Mesothelial cell of epicardium (in vitro differentiated cells): ENCODE measurements at regions not wholly inside any gene's neighbourhood (a gene's known extent, or its start where the extent isn't known, plus 50 kb on each side); places are given as distances from the start of the nearest gene placed in this dataset.

ENCODE experiments used
- DNase-seq, 2 experiments: peaks; one replicate each; pipeline ENCODE4 v3.0.0; 2021; ENCODE audit warnings: low spot score in 2 of 2; ENCODE audit not compliant: unreplicated experiment in 2 of 2
- H3K27ac Mint-ChIP-seq: 2 replicates; pipeline ENCODE4 v1.8.0; 2021; ENCODE audit warnings: mixed read lengths
- H3K27me3 Mint-ChIP-seq: 2 replicates; pipeline ENCODE4 v1.8.0; 2021; ENCODE audit warnings: low read depth, mixed read lengths
- H3K36me3 Mint-ChIP-seq: 2 replicates; pipeline ENCODE4 v1.8.0; 2021; ENCODE audit warnings: mixed read lengths
- H3K4me1 Mint-ChIP-seq: 2 replicates; pipeline ENCODE4 v1.8.0; 2021; ENCODE audit warnings: mixed read lengths
- H3K4me3 Mint-ChIP-seq: 2 replicates; pipeline ENCODE4 v1.8.0; 2021; ENCODE audit warnings: mild to moderate bottlenecking, moderate library complexity, mixed read lengths
- H3K9me3 Mint-ChIP-seq: 2 replicates; pipeline ENCODE4 v1.8.0; 2021; ENCODE audit warnings: mixed read lengths
- TF ChIP-seq, protein P1 (sequence below): fragments of 200-600 bp; sonication (generic); IDR thresholded peaks from one replicate; pipeline ENCODE4 v1.5.0; 2021; ENCODE audit warnings: antibody characterized with exemption; ENCODE audit not compliant: unreplicated experiment

DNA sequence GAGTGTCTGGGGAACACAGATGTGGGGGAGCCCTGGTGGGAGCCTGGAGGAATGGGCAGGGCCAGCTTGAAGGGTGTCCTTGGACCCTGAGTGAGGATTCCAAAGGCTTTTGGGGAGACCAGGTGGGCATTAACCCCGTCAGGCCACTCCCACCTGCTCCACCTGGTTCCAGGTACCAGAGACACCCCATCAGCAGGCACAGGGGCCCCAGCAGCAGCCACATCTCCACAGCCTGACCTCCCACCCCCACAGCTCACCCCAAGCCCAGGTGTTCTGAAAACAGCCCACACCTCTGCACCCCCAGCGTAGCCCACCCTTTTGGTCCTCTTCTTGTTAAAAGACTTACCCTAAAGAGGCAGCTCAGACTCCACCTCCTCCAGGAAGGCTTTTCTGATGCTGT lies 102.1 kb upstream of the PRR20G start:
- H3K4me3 Mint-ChIP-seq, result no peak overlapping the region
- H3K27ac Mint-ChIP-seq, result no peak overlapping the region

DNA sequence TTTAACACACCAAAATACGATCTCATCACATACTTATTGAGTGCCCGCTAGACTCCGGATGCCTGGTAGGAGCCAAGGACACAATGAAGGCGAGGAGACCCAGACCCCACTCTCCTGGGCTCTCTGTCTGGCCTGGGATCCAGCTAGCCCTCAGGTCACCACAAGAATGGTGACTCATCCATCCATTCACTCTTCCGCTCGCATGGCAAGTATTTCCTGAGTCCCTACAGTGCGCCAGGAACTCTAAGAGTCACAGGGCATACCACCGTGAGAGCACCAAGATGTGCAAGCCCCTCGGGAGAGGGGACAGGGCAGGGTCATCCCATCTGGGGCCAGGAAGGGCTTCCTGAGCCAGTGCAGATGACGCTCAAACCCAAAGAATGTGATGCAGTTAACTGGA lies 101.6 kb upstream of the PRR20G start:
- peaks cover 48% of the 10 kb centered on the region for H3K27me3 Mint-ChIP-seq
- H3K4me1 Mint-ChIP-seq, result no peaks in the 10 kb centered on the region
- H3K36me3 Mint-ChIP-seq, result no peaks in the 10 kb centered on the region
- no peaks in the 10 kb centered on the region for H3K9me3 Mint-ChIP-seq
- no peak overlapping the region for H3K27ac Mint-ChIP-seq
- DNase-seq, result no peak
- no peak overlapping the region for H3K4me3 Mint-ChIP-seq
- TF ChIP-seq, protein P1, sequence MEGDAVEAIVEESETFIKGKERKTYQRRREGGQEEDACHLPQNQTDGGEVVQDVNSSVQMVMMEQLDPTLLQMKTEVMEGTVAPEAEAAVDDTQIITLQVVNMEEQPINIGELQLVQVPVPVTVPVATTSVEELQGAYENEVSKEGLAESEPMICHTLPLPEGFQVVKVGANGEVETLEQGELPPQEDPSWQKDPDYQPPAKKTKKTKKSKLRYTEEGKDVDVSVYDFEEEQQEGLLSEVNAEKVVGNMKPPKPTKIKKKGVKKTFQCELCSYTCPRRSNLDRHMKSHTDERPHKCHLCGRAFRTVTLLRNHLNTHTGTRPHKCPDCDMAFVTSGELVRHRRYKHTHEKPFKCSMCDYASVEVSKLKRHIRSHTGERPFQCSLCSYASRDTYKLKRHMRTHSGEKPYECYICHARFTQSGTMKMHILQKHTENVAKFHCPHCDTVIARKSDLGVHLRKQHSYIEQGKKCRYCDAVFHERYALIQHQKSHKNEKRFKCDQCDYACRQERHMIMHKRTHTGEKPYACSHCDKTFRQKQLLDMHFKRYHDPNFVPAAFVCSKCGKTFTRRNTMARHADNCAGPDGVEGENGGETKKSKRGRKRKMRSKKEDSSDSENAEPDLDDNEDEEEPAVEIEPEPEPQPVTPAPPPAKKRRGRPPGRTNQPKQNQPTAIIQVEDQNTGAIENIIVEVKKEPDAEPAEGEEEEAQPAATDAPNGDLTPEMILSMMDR, result no peak

More for the DNA sequence above, 102.1 kb upstream of the PRR20G start:
- peaks cover 49% of the 10 kb centered on the region for H3K27me3 Mint-ChIP-seq
- H3K9me3 Mint-ChIP-seq, result no peaks in the 10 kb centered on the region
- no peak for DNase-seq
- H3K36me3 Mint-ChIP-seq, result no peaks in the 10 kb centered on the region
- H3K4me1 Mint-ChIP-seq, result no peaks in the 10 kb centered on the region
- TF ChIP-seq, protein P1, result no peak

DNA sequence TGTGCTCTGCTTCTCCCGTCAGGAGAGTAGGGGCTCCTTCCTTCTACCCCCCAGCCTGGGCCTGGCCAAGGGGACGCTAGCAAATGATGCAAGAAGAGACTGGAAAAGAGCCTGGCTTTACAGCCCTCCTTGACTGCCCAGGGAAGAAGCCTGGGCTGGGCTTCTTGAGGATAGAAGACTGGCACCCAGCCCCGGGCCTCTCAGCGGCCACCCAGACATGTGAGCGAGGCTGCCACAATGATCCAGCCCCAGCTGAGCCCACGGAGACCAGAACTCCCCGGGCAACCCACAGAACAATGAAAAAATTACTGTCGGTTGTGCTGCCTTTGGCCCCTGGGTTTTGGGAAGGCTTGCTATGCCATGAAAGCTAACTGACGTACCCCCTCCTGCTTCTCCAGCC lies 100.6 kb upstream of the PRR20G start:
- DNase-seq, result no peak
- Mint-ChIP-seq H3K4me1 (no peaks in the 10 kb centered on the region), H3K36me3 (no peaks in the 10 kb centered on the region), H3K27me3 (peaks cover 52% of the 10 kb centered on the region), H3K27ac (no peak overlapping the region), H3K4me3 (no peak overlapping the region), H3K9me3 (no peaks in the 10 kb centered on the region)
- TF ChIP-seq, protein P1, result no peak

DNA sequence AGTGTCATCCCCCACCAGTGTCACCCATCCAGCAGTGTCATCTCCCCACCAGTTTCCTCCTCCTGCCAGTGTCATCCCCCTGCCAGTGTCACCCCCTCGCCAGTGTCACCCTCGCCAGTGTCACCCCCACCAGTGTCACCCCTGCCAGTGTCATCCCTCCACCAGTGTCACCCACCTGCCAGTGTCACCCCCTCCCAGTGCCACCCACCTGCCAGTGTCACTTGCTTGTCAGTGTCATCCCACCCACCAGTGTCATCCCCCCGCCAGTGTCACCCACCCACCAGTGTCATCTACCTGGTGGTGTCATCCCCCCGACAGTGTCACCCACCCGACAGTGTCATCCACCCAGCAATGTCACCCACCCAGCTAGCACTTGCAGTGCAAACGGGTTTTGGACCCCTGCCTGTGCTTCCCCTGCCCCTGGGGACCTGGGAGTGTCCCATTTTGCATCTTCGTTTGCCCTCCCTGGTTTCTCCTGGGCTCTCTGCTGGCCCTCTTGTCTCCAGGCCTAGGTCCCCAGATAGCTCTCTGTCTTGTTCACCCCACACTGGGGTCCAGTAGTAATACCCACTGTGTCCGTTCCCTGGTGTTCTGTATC lies 99.8 kb upstream of the PRR20G start:
- DNase-seq, result no peak
- H3K9me3 Mint-ChIP-seq, result no peaks in the 10 kb centered on the region
- TF ChIP-seq, protein P1, result no peak
- H3K27me3 Mint-ChIP-seq, result peaks cover 51% of the 10 kb centered on the region
- no peak overlapping the region for H3K27ac Mint-ChIP-seq
- H3K36me3 Mint-ChIP-seq, result no peaks in the 10 kb centered on the region
- no peaks in the 10 kb centered on the region for H3K4me1 Mint-ChIP-seq
- H3K4me3 Mint-ChIP-seq, result no peak overlapping the region

DNA sequence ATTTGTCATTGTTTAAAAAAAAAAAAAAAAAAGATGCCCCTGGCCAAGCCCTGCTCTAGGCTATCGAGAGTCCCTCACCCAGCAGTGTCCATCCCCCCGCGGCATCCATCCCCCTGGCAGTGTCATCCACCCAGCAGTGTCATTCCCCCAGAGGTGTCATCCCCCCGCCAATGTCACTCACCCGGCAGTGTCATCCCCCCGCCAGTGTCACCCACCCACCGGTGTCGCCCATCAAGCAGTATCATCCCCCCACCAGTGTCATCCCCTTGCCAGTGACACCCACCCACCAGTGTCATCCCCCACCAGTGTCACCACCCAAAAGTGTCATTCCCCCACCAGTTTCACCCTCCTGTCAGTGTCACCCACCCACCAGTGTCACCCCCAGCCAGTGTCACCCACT lies 99.3 kb upstream of the PRR20G start:
- Mint-ChIP-seq H3K4me1 (no peaks in the 10 kb centered on the region), H3K9me3 (peaks cover under 1% of the 10 kb centered on the region), H3K27me3 (peaks cover 48% of the 10 kb centered on the region), H3K27ac (no peak overlapping the region), H3K36me3 (no peaks in the 10 kb centered on the region), H3K4me3 (no peak overlapping the region)
- DNase-seq, result no peak
- TF ChIP-seq, protein P1, result no peak

DNA sequence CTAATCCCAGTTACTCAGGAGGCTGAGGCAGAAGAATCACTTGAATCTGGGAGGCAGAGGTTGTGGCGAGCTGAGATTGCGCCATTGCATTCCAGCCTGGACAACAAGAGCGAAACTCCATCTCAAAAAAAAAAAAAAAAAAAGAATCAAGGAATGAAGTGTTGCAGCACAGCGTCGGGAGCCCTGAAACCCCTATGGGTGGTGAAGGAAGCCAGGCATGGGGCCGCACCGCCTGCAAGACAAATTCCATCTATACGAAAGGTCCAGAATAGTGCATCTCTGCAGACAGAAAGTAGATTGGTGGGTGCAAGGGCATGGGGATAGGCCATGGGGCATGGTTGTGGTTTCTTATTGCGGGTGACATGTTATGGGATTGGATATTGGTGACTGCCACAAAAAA lies 98.6 kb upstream of the PRR20G start:
- Mint-ChIP-seq H3K4me1 (no peaks in the 10 kb centered on the region), H3K27ac (no peak overlapping the region), H3K36me3 (no peaks in the 10 kb centered on the region), H3K4me3 (no peak overlapping the region), H3K9me3 (peaks cover 5% of the 10 kb centered on the region), H3K27me3 (peaks cover 51% of the 10 kb centered on the region)
- TF ChIP-seq, protein P1, result no peak
- no peak for DNase-seq
